NCI-H526 treated with DMSO at 0.1 percent for 48 hours (cell line): ENCODE measurements at regions not wholly inside any gene's neighbourhood (a gene's known extent, or its start where the extent isn't known, plus 50 kb on each side); places are given as distances from the start of the nearest gene placed in this dataset.
A peak's percentile ranks its signal among the peaks of the same experiment; 100 is the strongest.

Experiments
- DNase-seq: peaks from one replicate; lab custom pipeline; 2025; lab: John Stamatoyannopoulos, UW

DNA sequence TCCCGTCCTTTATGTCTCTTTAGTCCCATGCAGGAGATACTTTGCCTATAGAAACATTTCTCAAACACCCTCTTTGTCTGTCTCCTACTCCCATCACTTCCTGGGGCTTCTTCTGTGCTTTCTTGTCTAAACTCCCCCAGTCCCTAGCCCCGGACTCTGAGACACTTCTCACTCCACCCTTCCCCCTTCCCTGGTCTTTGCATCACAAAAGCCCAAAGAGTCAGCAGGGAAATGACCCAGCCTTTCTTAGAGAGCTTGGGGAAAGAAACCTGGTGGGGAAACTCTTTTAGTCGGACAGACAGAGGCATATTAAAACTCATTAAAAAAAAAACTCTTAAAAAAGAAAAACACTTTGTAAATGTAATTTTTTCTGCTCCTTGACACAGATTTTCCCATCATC is 211.2 kb downstream of the TJP1 start:
- DNase-seq = no peak

DNA sequence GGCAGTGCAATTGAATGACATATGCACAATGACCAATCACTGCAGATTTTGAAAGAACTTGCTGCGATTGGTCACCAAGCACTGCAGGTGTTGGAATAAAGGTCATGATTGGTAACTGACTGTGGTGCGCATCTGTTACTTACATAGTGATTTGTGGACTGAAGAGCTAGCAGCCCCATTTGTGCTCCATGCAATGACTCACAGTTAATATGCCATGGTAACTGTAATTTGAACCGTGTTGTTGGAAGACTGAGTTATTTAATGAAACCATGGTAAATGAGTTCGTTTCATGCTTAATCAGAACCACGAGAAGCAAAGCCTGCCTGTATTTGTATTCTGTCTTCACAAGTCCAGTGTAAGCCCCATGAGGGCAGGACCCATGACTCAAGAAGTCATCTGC is 220.5 kb downstream of the TJP1 start:
- no peak for DNase-seq

DNA sequence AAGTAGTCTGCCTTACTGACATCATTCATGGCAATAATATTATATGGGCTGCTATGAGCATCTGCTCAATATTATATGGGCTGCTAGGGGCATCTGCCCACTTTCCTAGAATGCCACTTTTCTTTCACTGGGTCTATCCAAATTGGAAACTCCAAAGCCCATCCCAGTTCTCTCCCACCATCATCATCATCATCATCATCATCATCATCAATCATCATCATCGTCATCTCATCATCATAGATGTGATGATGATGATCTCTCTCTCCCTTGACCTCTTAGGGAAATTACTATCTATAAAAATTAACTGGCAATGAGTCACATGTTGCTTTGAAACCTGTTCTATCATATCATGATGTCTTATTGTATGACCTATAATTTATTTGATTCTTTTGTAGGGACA is 222.0 kb downstream of the TJP1 start:
- DNase-seq = no peak

- DNase-seq = no peak
Observed at GRCh38 chr15:29596266-29596665, 226.0 kb downstream of the TJP1 start.

- DNase-seq = no peak
Observed at GRCh38 chr15:29593629-29594028, 228.6 kb downstream of the TJP1 start.

DNA sequence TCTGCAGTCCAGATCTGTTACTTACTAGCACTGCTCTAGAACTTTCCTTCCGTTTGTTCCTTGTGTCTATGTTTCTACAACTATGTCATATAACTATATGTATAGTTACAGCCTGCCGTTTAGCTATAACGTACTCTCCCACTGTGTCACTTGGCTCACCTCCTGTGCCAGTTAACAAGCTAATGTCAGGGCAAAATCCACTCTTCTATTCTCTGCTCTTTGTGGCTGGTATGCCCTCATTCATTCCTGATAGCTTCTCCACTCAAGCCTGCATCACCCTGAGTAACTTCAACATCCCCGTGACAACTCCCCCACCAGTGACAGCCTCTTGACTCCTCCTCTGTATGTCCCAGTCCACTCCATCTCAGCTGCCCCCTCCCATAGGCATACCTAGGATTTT is 229.2 kb downstream of the TJP1 start:
- DNase-seq = no peak

- DNase-seq = peak; percentile 40
Observed at GRCh38 chr15:29590701-29591100, 231.6 kb downstream of the TJP1 start.

- no peak for DNase-seq
Observed at GRCh38 chr15:29589975-29590374, 232.3 kb downstream of the TJP1 start.

- no peak for DNase-seq
Observed at GRCh38 chr15:29589416-29589815, 232.9 kb downstream of the TJP1 start.

DNA sequence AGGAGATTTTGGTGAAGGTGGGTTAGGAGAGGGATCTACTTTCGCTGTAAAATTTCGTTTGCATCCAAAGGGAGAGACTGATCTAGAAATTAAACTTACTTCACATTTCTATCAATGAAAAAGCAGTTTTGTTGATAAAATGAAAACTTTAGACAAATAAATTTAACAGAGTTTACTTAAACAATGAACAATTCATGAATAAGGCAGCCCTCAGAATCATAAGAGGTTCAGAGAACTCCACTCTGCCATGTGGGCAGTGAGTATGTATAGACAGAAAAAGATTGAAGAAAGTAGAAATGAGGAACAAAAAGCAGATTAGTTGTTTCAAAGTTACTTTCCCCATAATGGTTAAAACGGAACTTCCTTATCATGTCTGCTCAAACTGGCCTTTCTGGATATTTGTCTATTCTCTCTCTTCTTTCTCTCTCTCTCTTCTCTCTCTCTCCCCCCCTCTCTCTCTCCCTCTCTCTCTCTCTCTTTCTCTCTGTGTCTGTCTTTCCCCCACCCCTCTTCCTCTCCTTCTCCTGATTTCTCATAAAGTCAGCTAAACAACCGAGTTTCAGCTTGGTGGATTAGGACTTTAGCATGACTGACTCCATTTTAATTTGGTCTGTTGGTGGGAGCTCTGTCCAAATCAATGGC is 248.9 kb downstream of the TJP1 start:
- DNase-seq = no peak

DNA sequence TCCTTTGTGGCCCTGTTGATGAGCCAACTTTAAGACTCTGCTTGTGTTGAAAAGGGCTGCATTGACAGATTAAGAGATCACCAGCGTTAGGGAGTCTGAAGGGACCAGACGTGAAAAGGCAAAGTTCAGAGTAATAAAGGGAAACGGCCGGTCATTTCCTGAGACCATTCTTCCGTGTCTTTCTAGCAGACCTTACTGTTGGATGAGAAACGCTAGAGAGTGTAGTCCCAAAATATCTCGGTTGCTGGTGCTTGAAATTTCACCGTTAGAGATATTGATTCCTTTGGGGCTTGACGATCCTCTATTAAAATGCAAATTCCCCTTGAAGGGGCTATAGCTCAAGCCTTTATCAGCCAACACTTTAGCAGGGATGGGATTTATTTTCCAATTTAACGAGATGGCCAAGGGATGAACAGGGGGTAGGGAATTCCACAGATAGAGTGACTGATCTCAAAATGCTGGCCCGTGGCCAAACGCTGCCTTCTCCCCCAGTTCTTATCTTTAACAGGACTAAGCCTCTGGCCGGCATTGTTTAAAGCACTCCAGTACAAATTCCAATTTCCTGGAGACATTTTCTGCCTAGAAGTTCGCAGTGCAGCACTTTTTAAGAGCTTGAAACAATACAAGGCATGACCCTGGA is 250.4 kb downstream of the TJP1 start:
- no peak for DNase-seq

DNA sequence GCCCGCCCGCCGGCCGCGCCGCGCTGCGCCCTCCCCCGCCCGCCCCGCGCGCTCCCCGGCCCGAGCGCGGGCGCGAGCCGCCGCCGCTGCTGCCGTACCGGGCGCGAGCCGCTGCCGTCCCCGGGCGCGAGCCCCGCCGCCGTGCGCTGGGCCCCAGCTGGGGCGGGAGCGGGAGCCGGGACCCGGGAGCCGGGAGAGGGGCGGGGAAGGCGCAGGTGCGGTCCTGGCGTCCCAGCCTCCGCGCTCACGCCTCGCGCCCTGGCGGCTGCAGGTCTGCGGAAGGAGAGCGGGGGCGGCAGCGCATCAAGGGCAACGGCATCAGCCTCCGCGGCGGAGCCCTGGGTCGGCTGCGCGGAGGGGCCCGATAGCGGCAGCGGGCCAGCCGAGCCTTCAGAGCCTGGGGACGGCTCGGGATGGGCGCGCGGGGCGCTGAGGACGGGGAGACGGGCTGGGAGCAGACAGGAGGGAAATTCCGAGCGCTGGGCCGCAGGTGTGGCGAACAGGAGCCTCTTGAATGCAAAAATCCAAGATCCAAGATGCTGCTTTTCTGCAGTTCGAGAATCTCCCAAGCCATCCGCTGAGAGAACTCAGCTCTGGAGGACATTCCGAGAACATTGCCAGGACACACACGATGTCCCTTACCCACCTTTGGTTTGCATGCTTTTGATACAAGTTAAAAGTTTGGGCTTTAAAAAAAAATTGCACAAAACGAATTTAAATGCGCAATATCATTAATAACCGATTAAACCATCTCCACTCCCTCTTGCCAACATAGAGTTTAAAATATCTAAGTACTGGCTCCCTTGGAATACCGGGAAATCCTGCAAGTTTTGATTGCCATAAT is 251.1 kb downstream of the TJP1 start:
- peak; percentile 46 for DNase-seq

DNA sequence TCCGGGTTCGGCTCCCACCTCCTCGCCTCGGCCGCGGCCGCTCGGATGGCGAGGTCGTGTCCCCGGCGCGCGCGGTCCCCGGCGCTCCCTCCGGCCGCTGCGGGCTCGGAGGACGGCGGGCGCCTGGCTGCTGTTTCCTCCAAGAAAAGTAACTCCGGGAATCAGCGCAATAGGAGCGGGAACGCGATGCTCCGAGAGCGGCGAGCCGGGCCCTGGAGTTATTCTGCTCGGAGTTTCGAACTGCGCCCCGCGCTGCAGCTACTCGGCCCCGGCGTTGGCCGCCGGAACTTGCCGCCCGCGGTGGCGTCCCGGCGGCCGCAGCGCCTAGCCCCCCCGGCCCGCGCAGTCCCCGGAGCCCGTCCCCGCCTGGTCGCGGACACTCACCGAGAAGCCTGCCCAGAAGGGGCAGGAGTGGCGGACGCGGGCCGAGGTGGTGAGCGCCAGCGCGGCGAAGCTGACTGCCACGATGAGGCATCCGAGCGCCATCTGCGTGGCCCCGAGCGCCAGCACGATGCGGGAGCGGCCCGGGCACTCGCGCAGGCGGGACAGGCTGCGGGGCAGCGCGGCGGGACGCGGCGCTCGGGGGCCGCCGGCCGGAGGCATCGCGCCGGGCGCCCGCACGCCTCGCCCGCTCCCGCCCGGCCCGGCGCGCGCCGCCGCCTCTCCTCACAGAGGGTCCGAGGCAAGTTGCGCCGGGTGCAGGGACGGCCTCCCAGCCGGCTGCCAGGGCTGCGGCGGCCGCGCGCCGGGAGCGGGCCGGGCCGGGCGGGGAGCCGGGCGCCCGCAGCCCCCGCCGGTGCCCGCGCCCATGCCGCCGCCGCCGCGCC is 251.9 kb downstream of the TJP1 start:
- DNase-seq = no peak

- DNase-seq = no peak
Observed at GRCh38 chr15:29569533-29570092, 252.7 kb downstream of the TJP1 start.

- peak; percentile 60 for DNase-seq
Observed at GRCh38 chr15:29568840-29569532, 253.3 kb downstream of the TJP1 start.

GRCh38 chr15:29567336-29567735 is 254.9 kb downstream of the TJP1 start:
- DNase-seq = no peak

DNA sequence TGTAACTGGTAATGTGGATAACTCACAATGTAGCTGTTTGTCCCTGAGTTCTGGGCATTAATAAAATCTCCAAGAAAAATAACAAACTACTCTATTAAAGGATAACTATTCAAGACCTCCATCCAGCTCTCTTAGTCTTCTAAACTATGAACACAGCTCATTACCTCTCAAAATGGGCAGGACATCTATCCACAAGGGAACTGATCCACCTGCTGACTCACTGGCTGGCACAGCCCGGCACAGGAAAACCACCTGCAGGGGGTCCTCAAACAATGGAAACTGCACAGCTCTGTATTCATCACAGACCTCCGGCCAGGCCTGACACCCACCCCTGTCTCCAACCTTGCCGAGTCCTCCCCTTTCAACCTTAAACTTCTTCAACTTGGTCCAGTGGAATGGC is 255.4 kb downstream of the TJP1 start:
- no peak for DNase-seq

DNA sequence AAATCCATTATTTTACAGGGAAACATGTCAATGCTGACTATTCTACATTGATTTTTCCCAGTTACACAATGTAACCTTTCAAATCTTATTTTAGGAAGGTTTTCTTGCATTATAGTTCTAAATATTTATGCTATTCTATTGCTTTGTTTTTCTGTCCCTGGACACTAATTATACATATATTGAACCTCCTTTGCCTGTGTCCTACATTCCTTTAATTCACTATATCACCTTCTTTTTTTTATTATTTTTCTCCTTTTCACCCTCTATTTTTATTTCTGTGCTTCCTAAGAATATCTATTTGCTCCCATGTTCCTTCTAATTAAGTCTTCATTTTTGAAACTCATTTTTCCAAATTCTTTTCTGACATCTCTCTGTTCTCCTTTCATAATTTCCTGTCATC is 259.2 kb downstream of the TJP1 start:
- DNase-seq = no peak

DNA sequence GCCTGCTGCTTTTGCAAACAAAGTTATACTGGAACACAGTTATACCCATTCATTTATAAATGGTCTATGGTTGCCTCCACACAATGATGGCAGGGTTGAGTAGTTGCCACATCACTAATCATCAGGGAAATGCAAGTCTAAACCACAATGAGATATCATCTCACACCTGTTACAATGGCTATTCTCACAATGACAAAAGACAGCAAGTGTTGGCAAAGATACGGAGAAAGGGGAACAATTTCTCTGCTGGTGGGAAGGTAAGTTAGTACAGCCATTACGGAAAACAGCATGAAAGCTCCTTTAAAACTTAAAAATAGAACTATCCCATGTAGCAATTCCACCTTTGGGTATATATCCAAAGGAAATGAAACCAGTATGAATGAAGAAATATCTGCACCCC is 261.4 kb downstream of the TJP1 start:
- no peak for DNase-seq

- no peak for DNase-seq
Observed at GRCh38 chr15:29558261-29558660, 264.0 kb downstream of the TJP1 start.

DNA sequence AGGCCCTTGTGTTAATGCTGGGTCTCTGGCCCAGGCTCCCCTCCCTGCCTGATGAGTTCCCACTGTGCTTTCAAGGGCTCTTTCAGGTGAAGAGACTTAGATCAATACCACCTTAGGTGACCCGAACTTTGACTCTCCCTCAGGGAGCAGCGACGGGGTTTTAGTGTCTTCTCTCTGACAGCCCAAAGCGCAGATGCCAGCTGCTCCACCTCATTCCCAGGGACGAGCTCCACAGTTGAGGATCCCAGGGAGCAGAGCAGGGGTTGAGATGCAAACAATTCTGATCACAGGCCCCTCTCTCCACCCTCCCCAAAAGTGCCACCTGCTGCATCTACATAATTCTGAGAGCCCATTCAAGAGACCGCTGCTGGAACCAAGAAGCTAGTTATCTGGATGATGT is 265.1 kb downstream of the TJP1 start:
- no peak for DNase-seq
